Activated CD4-positive, alpha-beta T cell treated with anti-CD3 and anti-CD28 coated beads, Interleukin-2, amount 50 U/mL, for 16 hours (primary cell): ENCODE measurements at regions not wholly inside any gene's neighbourhood (a gene's known extent, or its start where the extent isn't known, plus 50 kb on each side); places are given as distances from the start of the nearest gene placed in this dataset.
"Not testable (repeated sequence)": the region's sequence is repeated elsewhere in the genome, so short reads cannot be mapped to it uniquely, and the experiment has no call there.

Experiments
- DNase-seq: peaks from one replicate; pipeline ENCODE4 v3.0.0-alpha.2; 2020

DNA sequence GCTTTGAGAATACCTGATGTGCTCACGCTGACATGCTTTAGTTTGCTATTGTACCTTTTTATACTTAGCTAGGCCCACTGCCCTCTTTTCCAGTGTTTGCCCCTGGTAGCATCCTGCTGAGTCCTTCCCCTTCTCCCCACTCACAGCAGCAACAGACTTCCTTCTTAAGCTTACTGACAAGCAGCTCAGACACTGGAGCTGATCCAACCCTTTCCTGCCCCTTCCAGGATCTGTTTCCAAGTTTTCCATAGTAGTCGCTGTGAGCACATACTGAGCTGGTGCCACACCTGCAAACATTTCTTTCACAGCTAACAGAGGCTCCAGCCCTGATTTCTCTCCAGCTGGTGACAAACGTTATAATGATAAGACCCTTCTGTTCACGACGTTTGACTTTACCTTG, 991.4 kb upstream of the CELF4 start:
- DNase-seq: no peak

DNA sequence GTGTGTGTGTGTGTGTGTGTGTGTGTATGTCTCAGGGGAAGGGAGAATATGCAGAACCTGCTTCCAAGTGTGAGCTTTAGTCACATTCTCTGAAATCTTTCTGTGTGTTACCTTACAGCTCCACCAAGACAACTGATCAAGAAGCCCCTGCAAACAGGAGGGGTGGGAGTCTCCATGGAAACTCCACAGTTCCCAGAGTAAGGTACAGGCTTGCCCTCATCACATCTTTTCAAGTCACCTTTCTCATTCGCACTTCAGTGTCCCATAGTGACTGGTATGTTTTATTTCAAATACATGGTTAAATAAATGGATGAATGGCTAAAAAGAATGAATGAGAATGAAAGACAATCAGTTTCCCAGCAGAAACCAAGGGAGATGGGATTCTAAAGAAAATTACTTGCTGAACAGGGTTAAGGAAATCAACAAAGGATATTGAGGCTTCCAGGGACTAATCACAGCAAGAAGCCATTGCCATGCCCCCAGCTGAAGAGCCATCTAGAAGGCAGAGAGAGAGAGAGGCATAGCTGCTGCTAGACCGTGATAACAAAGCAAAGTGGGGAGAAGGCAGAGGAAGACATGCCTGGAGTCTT, 987.2 kb upstream of the CELF4 start:
- DNase-seq: no peak

DNA sequence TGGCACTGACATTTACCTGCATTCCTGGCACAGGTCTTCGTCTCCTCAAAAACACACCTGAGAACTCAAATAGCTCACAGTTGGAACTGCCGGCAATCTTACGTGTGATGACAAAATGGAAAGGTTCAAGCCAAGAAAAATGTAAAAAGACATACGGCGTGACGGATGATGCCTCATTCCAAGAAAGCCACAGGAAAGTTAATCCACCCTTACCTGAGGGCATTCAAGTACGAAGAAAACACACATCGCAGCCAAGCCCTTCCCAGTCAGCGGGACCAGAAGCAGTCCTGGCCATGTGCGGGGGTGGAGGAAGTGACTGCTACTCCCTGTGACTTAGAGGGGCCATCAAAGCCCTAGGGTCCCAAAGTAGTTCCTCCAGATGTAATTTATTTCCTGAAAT, 986.3 kb upstream of the CELF4 start:
- no peak for DNase-seq

DNA sequence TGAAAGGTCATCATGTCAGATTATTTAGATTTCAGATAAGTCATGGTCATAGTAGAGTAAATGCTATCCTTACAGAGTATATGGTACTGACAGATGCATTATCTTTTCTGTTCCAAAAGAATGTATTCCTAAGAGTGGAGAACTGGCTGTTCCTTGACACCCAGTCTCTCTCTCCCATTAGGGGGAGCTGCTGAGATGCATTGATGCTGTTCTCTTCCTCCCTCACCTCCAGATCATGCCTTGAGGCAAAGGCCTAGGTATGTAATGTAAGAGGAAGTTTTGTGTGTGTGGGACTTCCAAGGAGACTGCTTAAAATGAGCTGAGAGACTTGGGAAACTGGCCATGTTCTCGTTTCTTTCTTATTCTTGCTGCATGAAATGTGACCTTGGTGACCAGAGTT, 979.5 kb upstream of the CELF4 start:
- DNase-seq: peak; percentile 8

DNA sequence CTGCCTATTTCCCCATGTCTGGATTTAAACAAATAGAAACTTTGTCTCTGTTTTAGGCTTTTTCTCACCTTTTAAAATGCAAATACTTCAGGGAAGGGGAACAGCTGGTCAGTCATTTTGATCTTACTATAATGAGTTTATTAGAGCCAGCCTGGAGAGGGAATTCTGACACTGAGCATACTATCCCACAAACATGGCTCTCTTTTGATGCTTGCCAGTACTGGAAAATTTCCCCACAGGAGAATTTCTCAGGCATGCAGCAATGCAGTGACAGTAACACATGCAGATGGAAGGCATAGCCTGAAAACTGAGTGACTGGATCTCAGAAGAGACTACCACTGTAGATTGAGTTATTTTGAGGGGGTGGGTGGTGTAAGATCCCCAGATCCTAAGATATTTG, 974.3 kb upstream of the CELF4 start:
- no peak for DNase-seq

DNA sequence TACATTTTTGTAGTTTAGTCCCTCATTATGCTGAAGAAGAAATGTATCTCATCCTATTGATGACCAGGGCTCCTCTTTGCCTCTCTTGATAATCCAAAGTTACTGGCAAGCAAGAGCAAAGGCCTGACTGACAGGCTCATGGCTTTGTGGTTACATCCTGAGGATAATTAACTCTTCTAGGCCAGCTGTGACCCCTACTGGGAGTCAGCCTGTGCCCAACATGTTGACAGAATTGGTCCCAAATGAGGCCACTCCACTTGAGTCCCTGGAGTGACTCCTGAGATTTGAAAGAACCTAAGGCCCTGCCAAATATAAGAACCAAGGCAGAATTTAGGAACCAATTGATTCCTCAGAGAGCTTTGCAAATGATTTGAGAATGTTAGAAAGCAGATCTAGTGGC, 973.8 kb upstream of the CELF4 start:
- DNase-seq: no peak

DNA sequence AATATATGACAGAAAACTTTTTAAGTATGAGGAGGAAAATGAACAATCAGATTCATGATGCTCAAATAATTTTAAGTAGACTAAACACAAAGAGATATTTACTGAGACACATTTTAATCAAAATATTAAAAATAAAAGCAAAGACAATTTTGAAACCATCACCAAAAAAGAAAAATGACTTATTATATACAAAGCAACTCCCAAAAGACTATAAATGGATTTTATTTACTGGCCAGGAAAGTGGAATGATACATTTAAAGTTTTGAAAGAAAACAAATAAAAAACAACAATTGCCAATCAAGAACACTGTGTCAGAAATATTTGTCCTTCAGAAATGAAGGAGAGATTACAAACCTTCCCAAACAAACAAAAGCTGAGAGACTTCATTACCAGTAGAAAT, 968.5 kb upstream of the CELF4 start:
- DNase-seq: no peak

DNA sequence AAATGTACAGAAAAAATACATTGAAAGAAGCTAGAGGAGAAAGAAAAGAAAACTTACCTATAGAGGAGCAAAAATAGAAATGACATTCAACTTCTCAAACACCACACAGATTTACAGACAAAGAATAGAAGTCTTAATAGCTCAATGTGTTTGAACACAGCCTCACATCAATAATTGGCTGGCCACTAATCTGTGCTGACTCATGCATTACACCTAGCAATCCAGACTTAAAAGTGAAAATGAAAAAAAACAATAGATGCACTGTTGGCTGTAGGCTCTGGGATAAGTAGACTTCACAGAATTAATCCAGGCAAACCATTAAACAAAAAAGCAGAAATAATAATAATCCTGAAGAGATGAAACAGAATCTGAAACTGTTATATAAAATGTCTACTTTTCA, 961.3 kb upstream of the CELF4 start:
- no peak for DNase-seq

DNA sequence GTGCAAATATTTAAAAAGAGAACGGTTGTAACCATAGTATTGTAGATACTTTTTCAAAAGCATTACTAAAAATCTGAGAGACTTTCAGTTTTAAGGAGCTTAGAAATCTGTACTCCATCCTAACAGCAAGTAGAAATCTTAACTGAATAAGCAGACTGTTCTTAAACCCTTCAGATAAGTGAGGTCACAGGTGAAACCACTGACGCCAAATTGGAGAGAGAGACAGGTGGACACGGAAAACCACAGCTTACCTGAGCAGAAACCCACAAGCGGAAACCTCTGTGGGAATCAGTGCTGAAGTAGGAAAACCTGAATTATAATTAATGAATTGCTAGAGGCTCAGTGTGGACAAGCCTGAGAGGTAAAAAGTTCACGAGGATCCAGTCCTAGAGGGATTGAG, 959.4 kb upstream of the CELF4 start:
- no peak for DNase-seq

DNA sequence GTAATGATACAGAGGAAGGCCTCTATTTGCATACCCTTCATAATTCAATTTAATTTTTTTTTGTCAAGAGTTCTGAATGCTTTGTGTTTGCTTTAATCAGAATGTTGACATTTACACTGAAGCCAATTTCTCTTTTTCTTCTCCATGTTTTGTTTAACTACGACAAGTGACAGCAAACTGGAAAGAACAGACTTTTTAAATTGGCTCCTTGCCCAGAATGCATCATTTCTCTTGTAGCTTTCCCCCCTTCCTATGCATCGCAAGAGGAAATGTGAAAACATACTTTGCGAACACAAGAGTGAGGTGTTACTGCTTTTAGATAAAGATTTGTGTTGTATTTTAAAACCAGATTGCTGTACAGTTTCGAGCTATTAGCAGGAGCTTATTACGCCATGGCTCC, 955.2 kb upstream of the CELF4 start:
- DNase-seq: no peak

DNA sequence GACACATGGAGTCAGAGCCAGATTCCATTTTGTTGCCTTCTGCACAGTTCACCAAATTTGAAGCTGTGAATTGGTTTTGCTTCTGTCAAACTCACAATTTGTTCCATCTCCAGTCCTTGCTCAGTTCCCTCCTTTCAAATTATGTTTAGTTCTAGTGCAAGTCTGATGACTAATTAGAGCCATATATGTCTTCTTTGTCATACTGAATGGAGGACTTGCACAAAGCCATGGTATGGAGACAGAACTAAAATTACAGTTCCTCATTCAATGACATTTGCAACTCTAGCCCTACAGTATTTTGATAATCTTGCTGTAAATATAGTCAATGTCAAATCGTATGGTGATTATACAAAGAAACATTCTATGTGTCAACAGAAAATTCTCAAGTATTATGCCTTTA, 936.9 kb upstream of the CELF4 start:
- DNase-seq: no peak

DNA sequence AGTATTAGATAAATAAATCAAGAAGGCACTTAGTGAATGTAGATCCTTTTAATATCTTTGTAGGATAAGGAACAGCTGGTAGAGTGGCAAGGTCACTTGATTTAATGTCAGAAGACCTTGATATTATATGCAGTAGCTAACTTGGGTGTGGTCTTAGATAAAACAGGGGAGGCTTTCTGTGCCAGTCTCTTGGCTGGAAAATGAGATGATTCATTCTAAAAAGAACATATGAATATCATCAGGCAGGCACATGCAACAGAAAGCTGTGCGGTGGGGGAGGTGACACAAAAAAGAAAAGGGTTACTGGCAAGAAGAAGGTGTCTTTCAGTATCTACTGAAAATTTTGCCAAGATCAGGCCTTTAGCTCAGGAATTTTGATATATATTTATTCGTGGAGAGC, 931.7 kb upstream of the CELF4 start:
- DNase-seq: peak; percentile 32

DNA sequence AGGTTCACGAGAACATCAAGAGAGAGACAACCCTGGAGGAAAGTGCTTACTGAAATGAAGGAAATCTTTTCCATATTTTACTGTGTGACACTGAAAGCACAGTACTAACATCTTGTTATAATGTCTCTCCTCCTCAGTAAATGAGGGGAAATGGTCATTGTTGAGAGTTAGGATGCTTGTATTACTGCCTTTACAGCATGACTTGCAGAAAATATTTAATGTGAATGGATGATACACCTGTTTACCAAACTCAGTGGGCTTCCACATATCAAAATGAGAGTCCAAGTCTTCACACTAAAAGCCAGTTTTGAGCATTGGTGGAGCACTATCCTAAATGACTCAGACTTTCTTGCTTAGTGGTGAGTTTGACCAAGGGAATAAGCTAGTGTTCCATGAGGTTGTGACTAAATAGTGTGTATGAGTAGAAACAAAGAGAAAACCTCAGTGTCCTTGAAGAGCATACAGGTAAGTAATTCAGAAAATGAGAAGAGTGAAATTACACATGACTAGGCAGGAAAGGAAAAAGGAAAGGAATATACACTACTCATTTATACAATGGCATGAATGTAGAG, 930.7 kb upstream of the CELF4 start:
- DNase-seq: peak; percentile 58

DNA sequence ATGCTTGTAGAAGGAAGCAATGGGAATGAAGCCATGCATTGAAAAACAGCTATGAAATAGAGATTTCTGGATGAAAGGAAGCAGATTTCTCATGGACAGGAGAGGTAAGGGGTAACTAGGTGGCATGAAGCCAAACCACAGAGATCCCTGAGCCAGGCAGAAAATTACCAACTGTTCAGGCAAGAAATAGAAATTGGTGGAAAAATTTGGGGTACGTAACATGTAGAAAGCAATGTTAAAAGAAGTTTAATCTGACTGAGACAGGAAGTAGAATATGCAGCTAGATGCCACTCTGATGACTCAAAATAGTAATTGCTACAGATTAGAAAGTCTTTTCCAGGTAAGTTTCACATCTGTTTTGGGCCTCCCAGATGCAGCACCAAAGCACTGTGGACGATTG, 928.5 kb upstream of the CELF4 start:
- DNase-seq: peak; percentile 36

DNA sequence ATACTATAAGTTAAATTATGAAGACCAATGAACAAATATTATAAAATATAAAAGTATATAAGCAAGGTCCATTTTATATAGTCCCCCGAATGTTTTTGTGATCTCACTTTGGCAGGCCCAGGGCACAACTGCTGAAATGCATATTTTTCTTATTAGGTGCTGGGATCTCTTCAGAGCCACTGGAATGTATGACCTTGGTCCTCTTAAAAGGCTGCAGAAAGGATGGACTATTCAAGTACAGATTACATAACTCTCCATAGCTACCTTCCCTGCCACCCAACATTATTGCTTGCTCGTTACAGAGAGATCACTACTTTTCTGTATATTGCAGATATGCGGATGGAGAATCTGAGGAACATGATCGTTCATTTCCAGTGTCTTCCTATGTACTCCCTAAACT, 925.6 kb upstream of the CELF4 start:
- DNase-seq: no peak

DNA sequence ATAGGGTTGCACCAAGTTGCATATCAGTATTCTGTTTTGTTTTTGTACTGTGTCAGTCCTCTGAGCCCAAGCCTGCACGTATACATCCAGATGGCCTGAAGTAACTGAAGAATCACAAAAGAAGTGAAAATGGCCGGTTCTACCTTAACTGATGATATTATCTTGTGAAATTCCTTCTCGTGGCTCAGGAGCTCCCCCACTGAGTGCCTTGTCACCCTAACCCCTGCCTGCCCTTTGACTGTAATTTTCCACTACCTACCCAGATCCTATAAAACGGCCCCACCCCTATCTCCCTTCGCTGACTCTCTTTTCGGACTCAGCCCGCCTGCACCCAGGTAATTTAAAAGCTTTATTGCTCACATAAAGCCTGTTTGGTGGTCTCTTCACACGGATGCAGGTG, 924.1 kb upstream of the CELF4 start:
- DNase-seq: not testable (repeated sequence)

DNA sequence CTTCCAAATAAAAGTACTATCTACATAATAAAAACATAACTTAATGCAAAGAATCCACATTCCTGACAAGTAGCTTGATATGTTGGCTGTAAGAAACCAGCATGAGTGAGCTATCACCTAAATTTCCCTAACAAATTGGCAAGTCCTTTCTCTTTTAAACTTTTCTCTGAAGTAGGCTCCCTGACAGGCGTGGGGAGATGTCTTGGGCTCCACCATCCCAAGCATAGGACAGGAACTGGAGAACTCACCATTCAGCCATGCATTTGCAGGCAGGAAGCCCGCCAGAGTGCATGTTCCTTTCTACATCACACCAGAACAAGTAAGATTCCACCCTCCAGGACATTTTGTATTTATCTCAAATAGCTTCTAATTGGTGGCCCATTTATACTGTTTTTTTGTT, 921.9 kb upstream of the CELF4 start:
- no peak for DNase-seq

DNA sequence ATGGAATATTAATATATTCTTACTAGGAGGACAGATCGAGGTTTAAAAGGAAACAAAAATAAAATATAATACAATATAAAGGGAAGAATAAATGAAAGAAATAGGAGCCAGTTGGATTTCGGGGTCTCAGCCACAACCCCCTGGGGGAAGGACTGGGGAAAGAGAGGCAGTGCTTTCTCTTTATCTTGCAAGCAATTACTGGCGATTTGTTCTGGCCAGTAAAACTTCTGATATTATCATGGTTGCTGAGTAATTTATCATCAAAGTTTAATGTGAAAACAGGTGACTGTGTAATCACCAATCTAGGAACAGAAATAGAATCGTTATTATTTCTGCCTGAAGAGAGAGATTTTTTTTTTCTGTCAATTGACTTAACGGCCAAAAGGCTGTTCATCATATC, 917.7 kb upstream of the CELF4 start:
- DNase-seq: no peak

DNA sequence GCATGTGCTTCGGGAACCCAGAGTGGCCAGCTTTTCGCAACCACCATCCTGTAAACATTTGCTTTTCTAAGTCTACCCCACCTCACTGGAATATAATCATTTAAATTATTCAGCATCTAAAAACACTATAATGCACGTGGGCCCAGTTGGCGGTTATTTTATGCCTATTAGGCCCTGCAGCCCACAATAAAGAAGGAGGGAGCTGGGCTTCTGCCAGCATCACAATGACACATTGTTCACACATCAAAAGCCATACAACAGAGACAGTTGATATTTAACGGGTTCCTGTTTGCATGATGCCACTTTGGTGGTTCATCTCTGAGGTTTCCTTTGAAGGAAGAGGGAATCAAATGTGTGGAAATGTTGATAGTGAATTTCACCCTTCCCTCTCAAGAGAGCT, 916.0 kb upstream of the CELF4 start:
- no peak for DNase-seq

DNA sequence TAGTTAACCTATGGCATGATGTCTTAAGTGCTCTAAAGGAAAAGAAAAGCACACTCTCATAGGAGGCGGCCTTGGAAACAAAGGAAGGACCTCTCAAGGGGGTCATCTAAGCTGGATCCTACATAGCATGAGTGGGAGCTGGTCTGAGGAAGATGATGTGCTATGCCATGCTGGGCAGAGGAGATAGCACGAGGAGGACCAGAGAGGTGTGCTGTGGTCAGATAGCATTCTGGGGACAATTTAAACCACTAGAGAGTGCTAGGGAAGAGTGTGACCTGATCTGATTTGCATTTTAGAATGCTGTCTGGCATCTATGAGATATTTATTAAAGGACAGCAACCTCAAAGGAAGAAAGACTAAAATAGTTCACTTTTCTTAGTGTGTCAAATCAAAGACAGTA, 910.1 kb upstream of the CELF4 start:
- DNase-seq: no peak

DNA sequence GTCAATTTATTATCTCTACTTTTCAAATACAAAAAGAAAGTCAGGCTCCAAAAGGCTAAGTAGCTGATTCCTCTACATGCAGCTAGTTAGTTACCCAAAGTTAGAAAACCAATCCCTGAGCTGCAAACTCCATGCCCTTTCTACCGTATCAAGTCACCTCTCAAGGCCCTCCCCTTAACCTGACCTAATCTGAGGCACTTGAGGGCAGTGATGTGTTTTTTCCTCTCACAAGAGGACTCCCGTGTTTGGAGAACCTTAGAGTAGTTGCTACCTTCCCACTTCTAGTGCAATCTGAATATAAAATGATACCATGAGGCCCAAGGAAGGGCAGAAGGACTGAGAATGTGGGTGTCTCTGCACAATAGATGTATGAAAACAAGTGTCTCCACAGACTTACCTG, 907.9 kb upstream of the CELF4 start:
- DNase-seq: no peak

DNA sequence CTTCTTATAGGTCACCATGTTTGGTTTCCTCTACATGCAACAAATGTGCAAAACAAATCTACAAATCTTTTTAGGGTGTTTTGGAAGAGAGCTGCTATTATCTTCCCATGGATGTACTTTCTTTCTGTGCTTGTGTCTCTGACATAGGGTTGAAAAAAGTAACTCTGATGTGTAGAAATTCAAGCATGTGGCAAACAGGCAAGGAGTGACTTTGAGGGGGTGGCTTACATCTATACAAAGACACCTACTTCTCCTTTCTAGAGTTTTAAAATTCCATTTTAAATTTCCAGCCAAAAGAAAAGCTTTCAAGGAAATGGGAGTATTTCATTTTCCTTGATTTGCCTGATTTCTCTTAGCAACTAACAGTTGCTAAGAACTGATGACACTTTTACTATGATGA, 904.8 kb upstream of the CELF4 start:
- DNase-seq: no peak

DNA sequence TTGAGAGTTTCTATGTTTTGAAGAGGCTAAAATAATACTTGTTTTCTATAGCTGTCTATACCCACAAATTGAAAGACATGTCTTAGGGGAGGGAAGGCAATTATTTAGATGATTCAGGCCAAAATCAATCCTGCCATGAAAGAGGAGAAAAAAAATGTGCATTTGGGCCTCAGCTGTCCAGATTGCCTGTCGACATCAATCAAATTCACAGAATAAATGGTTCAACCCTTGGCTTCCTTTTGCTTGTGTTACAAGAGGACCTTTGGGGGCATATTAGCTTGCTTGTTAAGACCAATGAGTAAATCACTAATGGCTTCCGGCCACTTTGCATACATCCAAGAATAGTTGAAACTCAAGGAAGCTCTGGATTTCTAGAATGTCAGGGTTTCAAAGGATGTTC, 900.8 kb upstream of the CELF4 start:
- no peak for DNase-seq

DNA sequence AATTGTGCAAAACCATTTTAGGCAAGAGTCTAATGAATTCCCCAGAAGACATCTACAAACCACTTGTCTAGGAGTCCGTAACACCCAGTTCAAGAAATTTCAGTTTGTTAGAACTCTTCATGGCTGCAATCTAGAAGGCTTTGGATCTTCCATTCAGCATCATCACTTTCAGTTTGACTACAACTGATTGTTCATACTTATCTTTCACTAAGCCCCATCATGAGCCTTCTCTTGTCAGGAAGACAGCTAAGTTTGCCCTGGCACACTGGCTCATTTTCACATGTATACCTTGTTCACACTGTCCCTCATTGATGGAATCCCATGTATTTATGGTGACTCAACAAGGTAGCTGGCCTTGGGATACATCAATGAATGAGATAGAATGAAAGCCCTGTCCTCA, 898.4 kb upstream of the CELF4 start:
- peak; percentile 5 for DNase-seq

DNA sequence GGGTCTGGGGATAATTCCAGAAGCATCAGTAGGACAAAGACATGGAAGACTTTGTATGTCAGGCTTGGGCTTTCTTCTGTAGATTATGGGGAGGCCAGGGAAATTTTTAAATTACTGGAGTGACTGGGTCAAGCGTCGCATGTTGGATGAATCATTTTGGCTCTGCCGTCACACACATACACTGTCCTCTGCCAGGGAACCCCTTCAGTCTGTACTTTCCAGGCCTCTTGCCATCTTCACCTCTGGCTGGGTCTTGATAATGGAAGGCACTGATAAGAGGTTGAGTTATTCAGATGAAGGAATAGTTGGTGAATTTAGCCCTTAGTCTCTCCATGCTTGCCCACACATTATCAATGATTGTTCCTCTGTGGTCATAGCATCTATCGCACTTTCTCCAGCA, 895.1 kb upstream of the CELF4 start:
- DNase-seq: no peak
